GM12878 (cell line): ENCODE measurements at regions not wholly inside any gene's neighbourhood (a gene's known extent, or its start where the extent isn't known, plus 50 kb on each side); places are given as distances from the start of the nearest gene placed in this dataset.

ENCODE experiments used
- ATAC-seq: fragments of 200-7000 bp; cut with Tn5 transposase; 3 replicates; pipeline ENCODE4 v1.9.1; 2020; ENCODE audit warnings: mild to moderate bottlenecking, moderate library complexity
- BruUV-seq: library from RNA; stranded (reverse); fragments of 400-500 nt; replicated peaks from 2 replicates; lab custom pipeline; 2021; lab: Mats Ljungman, UMichigan
- CTCF ChIA-PET: fragments of 300-600 bp; sonication (Branson Sonifier 250); formaldehyde crosslinking; extraction: SDS; loops from one replicate; lab custom pipeline; 2021; ENCODE audit warnings: inconsistent platforms; lab: Yijun Ruan, JAX
- POLR2A ChIA-PET: fragments of 350-600 bp; formaldehyde crosslinking; extraction: SDS; loops from one replicate; lab custom pipeline; 2021; ENCODE audit warnings: inconsistent platforms; lab: Charles Lee
- RAD21 ChIA-PET: fragments of 300-600 bp; sonication (Branson Sonifier 250); formaldehyde crosslinking; loops from one replicate; lab custom pipeline; 2023; ENCODE audit warnings: antibody characterized with exemption; ENCODE audit not compliant: unreplicated experiment; lab: Charles Lee
- SMC1A ChIA-PET: fragments of 300-600 bp; sonication (Branson Sonifier 250); formaldehyde crosslinking; loops from one replicate; lab custom pipeline; 2023; ENCODE audit not compliant: unreplicated experiment, uncharacterized antibody; lab: Charles Lee
- DNase-seq: peaks from one replicate; pipeline ENCODE4 v3.0.0-alpha.2; 2011; ENCODE audit warnings: low read depth, low spot score
- FAIRE-seq: peaks from 3 replicates; lab custom pipeline; 2011; peaks lifted over from hg19 to GRCh38; lab: Jason Lieb, UNC
- H2AFZ ChIP-seq: 2 replicates; pipeline ENCODE4 v1.6.0; 2011; ENCODE audit warnings: low read depth, low read length, control low read depth; ENCODE audit not compliant: control insufficient read depth
- H3K27ac ChIP-seq: 2 replicates; pipeline ENCODE4 v1.5.1; 2011; ENCODE audit warnings: control low read depth; ENCODE audit not compliant: control insufficient read depth, insufficient read depth
- H3K27me3 ChIP-seq, 2 experiments: replicated peaks in 1 of 2; 2 replicates each; pipeline versions ENCODE4 v1.6.0 to v1.6.1; 2011; ENCODE audit warnings: low read length in 1 of 2; ENCODE audit not compliant: control insufficient read depth in 2 of 2, insufficient read depth in 2 of 2
- H3K36me3 ChIP-seq, 2 experiments: 2 replicates each; pipeline ENCODE4 v1.5.1; 2011; ENCODE audit warnings: low read length in 1 of 2; ENCODE audit not compliant: control insufficient read depth in 2 of 2, insufficient read depth in 2 of 2
- H3K4me1 ChIP-seq: 2 replicates; pipeline ENCODE4 v1.6.1; 2011; ENCODE audit warnings: mild to moderate bottlenecking, low read length, moderate library complexity, mixed read lengths; ENCODE audit not compliant: control insufficient read depth, insufficient read depth
- H3K4me2 ChIP-seq: 2 replicates; pipeline ENCODE4 v1.6.0; 2011; ENCODE audit warnings: control low read depth; ENCODE audit not compliant: control insufficient read depth, insufficient read depth
- H3K4me3 ChIP-seq: fragments of 200-600 bp; sonication (generic); 2 replicates; pipeline ENCODE4 v1.5.1; 2016
- H3K79me2 ChIP-seq: 2 replicates; pipeline ENCODE4 v1.6.0; 2011; ENCODE audit warnings: low read length; ENCODE audit not compliant: control insufficient read depth, insufficient read depth
- H3K9ac ChIP-seq: 2 replicates; pipeline ENCODE4 v1.8.0; 2011; ENCODE audit warnings: low read length, control low read depth, mixed read lengths; ENCODE audit not compliant: control insufficient read depth, insufficient read depth
- H3K9me3 ChIP-seq: replicated peaks from 3 replicates; pipeline ENCODE4 v1.5.1; 2011; ENCODE audit warnings: mild to moderate bottlenecking, low read length; ENCODE audit not compliant: control insufficient read depth, insufficient read depth
- H4K20me1 ChIP-seq: 2 replicates; pipeline ENCODE4 v1.6.0; 2011; ENCODE audit not compliant: control insufficient read depth, insufficient read depth
- BCL3 ChIP-seq: IDR thresholded peaks from 2 replicates; pipeline ENCODE4 v1.6.1; 2011; ENCODE audit warnings: borderline replicate concordance, low read depth, mild to moderate bottlenecking, moderate library complexity, low read length; ENCODE audit not compliant: insufficient read depth, poor library complexity, severe bottlenecking
- BHLHE40 ChIP-seq, 2 experiments: fragments of 450-650 bp in 1 of 2; IDR thresholded peaks; 2 replicates each; pipeline ENCODE4 v1.6.1; 2011 to 2017; ENCODE audit warnings: low read depth in 2 of 2, borderline replicate concordance in 1 of 2, improper control_type of control experiment in 1 of 2, low read length in 1 of 2, mild to moderate bottlenecking in 1 of 2
- CREB1 ChIP-seq: IDR thresholded peaks from 2 replicates; pipeline ENCODE4 v1.6.1; 2012; ENCODE audit warnings: low read depth, mild to moderate bottlenecking, inconsistent platforms
- EGR1 ChIP-seq, 2 experiments: IDR thresholded peaks; 1 replicate in 1 of 2; 2 replicates in 1 of 2; pipeline ENCODE4 v1.6.1; 2011 to 2012; ENCODE audit warnings: low read depth in 2 of 2, low read length in 2 of 2, borderline replicate concordance in 1 of 2, mild to moderate bottlenecking in 1 of 2, moderate library complexity in 1 of 2
- FOS ChIP-seq: IDR thresholded peaks from 3 replicates; pipeline ENCODE4 v1.6.1; 2011; ENCODE audit warnings: borderline replicate concordance; ENCODE audit not compliant: insufficient read length; ENCODE audit errors: extremely low read depth
- FOXM1 ChIP-seq: IDR thresholded peaks from 2 replicates; pipeline ENCODE4 v1.6.1; 2012; ENCODE audit warnings: low read depth, mild to moderate bottlenecking, inconsistent platforms, low read length, moderate library complexity
- NFYA ChIP-seq: IDR thresholded peaks from 2 replicates; pipeline ENCODE4 v1.6.1; 2011; ENCODE audit warnings: low read depth, mild to moderate bottlenecking, low read length, improper control_type of control experiment, borderline replicate concordance
- POLR2A ChIP-seq: IDR thresholded peaks from 2 replicates; pipeline ENCODE4 v1.6.1; 2011; ENCODE audit warnings: low read depth, mild to moderate bottlenecking, low read length
- STAT3 ChIP-seq: IDR thresholded peaks from 2 replicates; pipeline ENCODE4 v1.6.1; 2011; ENCODE audit warnings: low read depth, low read length, improper control_type of control experiment
- TAF1 ChIP-seq: IDR thresholded peaks from 2 replicates; pipeline ENCODE4 v1.6.1; 2011; ENCODE audit warnings: mild to moderate bottlenecking, low read depth, low read length, borderline replicate concordance
- TARDBP ChIP-seq: IDR thresholded peaks from 2 replicates; pipeline ENCODE4 v1.6.1; 2016; ENCODE audit warnings: borderline replicate concordance
- ZNF207 ChIP-seq: fragments of 450-650 bp; IDR thresholded peaks from 2 replicates; pipeline ENCODE4 v1.6.1; 2014; ENCODE audit warnings: antibody characterized with exemption, mild to moderate bottlenecking, borderline replicate concordance
- WGBS: methylation state at CpG from one replicate; pipeline ENCODE4 v1.1.6; 2016; ENCODE audit warnings: low lambda C conversion rate; ENCODE audit not compliant: insufficient replicate concordance, insufficient coverage; ENCODE audit errors: missing lambda C conversion rate; 5-methylcytosine and 5-hydroxymethylcytosine counted together
- in situ Hi-C: fragments of 300-500 bp; cut with MboI; formaldehyde crosslinking; loops from 9 replicates; pipeline ENCODE4 v1.14.3; 2018; ENCODE audit warnings: mixed read lengths
- intact Hi-C: fragments of 100-400 bp; cut with micrococcal nuclease; formaldehyde crosslinking; loops from one replicate; pipeline ENCODE4 v1.14.2; 2022; ENCODE audit not compliant: unreplicated experiment
- TF ChIP-seq, protein P1 (sequence below): fragments of 450-650 bp; IDR thresholded peaks from 2 replicates; pipeline ENCODE4 v1.6.1; 2017; ENCODE audit warnings: mild to moderate bottlenecking, low read depth, inconsistent platforms; ENCODE audit not compliant: poor library complexity, severe bottlenecking
- TF ChIP-seq, protein P2 (sequence below): IDR thresholded peaks from 2 replicates; pipeline ENCODE4 v1.6.1; 2012; ENCODE audit warnings: low read depth, low read length, improper control_type of control experiment
- TF ChIP-seq, protein P3 (sequence below): IDR thresholded peaks from 2 replicates; pipeline ENCODE4 v1.6.1; 2012; ENCODE audit warnings: low read depth, low read length, improper control_type of control experiment

DNA sequence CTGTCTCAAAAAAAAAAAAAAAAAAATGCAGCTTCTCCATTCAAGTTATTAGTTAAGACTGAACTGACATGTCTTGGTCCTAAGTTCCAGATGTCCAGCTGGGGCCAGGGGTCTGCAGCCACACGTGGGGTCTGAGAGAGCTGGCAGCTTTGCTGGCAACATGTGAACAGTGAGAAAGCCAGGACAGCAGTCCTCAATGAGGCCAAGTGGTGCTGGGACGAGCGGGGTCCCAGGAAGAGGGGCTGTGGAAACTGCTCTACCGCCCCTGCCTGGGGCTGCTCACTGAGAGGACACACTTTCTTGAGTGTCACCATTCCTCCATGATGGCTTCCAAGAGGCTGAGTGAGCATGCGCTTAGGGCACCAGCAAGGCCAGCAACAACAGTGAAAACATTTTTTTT lies 100.7 kb upstream of the TAF1B start (continued):
- TF ChIP-seq TARDBP (no peak), TAF1 (no peak), CREB1 (no peak), STAT3 (no peak), NFYA (no peak)
- TF ChIP-seq, protein P1, sequence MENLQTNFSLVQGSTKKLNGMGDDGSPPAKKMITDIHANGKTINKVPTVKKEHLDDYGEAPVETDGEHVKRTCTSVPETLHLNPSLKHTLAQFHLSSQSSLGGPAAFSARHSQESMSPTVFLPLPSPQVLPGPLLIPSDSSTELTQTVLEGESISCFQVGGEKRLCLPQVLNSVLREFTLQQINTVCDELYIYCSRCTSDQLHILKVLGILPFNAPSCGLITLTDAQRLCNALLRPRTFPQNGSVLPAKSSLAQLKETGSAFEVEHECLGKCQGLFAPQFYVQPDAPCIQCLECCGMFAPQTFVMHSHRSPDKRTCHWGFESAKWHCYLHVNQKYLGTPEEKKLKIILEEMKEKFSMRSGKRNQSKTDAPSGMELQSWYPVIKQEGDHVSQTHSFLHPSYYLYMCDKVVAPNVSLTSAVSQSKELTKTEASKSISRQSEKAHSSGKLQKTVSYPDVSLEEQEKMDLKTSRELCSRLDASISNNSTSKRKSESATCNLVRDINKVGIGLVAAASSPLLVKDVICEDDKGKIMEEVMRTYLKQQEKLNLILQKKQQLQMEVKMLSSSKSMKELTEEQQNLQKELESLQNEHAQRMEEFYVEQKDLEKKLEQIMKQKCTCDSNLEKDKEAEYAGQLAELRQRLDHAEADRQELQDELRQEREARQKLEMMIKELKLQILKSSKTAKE = no peak
- TF ChIP-seq, protein P2, sequence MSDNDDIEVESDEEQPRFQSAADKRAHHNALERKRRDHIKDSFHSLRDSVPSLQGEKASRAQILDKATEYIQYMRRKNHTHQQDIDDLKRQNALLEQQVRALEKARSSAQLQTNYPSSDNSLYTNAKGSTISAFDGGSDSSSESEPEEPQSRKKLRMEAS = no peak
- TF ChIP-seq, all 136 proteins: peak for 0

GRCh38 chr2:9744256-9745004 lies 98.8 kb upstream of the TAF1B start:
- ChIA-PET RAD21 (no interaction called here), POLR2A (no interaction called here), SMC1A (no interaction called here), CTCF (no interaction called here)
- Histone ChIP-seq H3K79me2 (no peaks in the 10 kb centered on the region), H3K36me3 (no peaks in the 10 kb centered on the region), H4K20me1 (no peaks in the 10 kb centered on the region), H3K4me2 (no peak overlapping the region), H2AFZ (no peak overlapping the region), H3K4me3 (no peak overlapping the region), H3K27me3 (peaks cover 0 to 2% of the 10 kb centered on the region in 2 experiments; a peak in 3 of 4 replicates), H3K9me3 (no peaks in the 10 kb centered on the region; the same call in 2 of the 3 replicates), H3K27ac (no peak overlapping the region), H3K9ac (no peak overlapping the region), H3K4me1 (peaks cover 3% of the 10 kb centered on the region; the same call in 1 of the 2 replicates)
- 46% methylated on average over 12 of the region's 12 CpGs for WGBS
- in situ Hi-C loops (no loop called here), intact Hi-C loops (no loop called here)
- FAIRE-seq (no peak), ATAC-seq (no peak), DNase-seq (no peak)
- BruUV-seq = no TSS peak
- TF ChIP-seq EGR1 (IDR thresholded peaks at IDR 0.05; ENCODE audit: borderline replicate concordance in 1 of 2, low read depth in 2 of 2, low read length in 2 of 2) (no peak), FOXM1 (no peak), ZNF207 (no peak), FOS (no peak), BCL3 (no peak), BHLHE40 (IDR thresholded peaks at IDR 0.05; ENCODE audit: borderline replicate concordance in 1 of 2, low read depth in 2 of 2, low read length in 1 of 2) (no peak), POLR2A (no peak)
- TF ChIP-seq, protein P3, sequence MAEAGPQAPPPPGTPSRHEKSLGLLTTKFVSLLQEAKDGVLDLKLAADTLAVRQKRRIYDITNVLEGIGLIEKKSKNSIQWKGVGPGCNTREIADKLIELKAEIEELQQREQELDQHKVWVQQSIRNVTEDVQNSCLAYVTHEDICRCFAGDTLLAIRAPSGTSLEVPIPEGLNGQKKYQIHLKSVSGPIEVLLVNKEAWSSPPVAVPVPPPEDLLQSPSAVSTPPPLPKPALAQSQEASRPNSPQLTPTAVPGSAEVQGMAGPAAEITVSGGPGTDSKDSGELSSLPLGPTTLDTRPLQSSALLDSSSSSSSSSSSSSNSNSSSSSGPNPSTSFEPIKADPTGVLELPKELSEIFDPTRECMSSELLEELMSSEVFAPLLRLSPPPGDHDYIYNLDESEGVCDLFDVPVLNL = no peak
